Activated naive CD8-positive, alpha-beta T cell treated with anti-CD3 and anti-CD28 coated beads for 36 hours (primary cell): ENCODE measurements at regions not wholly inside any gene's neighbourhood (a gene's known extent, or its start where the extent isn't known, plus 50 kb on each side); places are given as distances from the start of the nearest gene placed in this dataset.

ENCODE experiments used
- DNase-seq: peaks from one replicate; pipeline ENCODE4 v3.0.0; 2021
- H3K27ac Mint-ChIP-seq: one replicate; pipeline ENCODE4 v1.8.0; 2022; ENCODE audit warnings: mild to moderate bottlenecking, moderate library complexity, mixed read lengths
- H3K27me3 Mint-ChIP-seq: one replicate; pipeline ENCODE4 v1.8.0; 2022; ENCODE audit warnings: mild to moderate bottlenecking, mixed read lengths
- H3K36me3 Mint-ChIP-seq: one replicate; pipeline ENCODE4 v1.8.0; 2021; ENCODE audit warnings: mild to moderate bottlenecking, mixed read lengths
- H3K4me1 Mint-ChIP-seq: one replicate; pipeline ENCODE4 v1.8.0; 2021; ENCODE audit warnings: mixed read lengths
- H3K4me3 Mint-ChIP-seq: one replicate; pipeline ENCODE4 v1.8.0; 2022; ENCODE audit warnings: mild to moderate bottlenecking, moderate library complexity, mixed read lengths
- H3K9me3 Mint-ChIP-seq: one replicate; pipeline ENCODE4 v1.8.0; 2022; ENCODE audit warnings: mixed read lengths

- peaks cover 21% of the 10 kb centered on the region for H3K4me1 Mint-ChIP-seq
- no peak overlapping the region for H3K4me3 Mint-ChIP-seq
- no peaks in the 10 kb centered on the region for H3K27me3 Mint-ChIP-seq
- H3K36me3 Mint-ChIP-seq = peaks cover 8% of the 10 kb centered on the region
- no peak for DNase-seq
- H3K27ac Mint-ChIP-seq = no peak overlapping the region
- H3K9me3 Mint-ChIP-seq = peaks cover 14% of the 10 kb centered on the region
These were observed 71.4 kb upstream of the PARP11 start for GRCh38 chr12:3944620-3945019.

- Mint-ChIP-seq H3K4me1 (peaks cover 15% of the 10 kb centered on the region), H3K27ac (no peak overlapping the region), H3K36me3 (no peaks in the 10 kb centered on the region), H3K4me3 (no peak overlapping the region), H3K9me3 (no peaks in the 10 kb centered on the region), H3K27me3 (no peaks in the 10 kb centered on the region)
- no peak for DNase-seq
These were observed 64.9 kb upstream of the PARP11 start for GRCh38 chr12:3938042-3938544.

DNA sequence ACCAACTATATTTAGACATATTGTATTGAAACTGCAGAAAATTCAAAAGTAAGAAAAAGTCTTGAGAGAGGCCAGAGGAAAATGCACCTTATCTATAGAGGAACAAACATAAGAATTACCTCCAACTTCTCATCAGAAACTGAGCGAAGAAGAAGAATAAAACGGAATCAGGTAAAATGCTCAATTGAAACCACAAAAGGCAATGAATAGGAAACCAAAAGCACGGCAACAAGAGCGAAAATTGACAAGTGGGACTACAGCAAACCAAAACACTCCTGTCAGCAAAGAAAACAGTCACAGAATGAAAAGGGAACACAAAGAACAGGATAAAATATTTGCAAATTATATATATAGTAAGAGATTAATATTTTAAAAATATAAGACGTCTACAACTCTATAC lies 61.9 kb upstream of the PARP11 start:
- Mint-ChIP-seq H3K4me3 (peak overlapping the region; percentile 59), H3K4me1 (peaks cover 25% of the 10 kb centered on the region), H3K9me3 (no peaks in the 10 kb centered on the region), H3K27ac (peak overlapping the region; percentile 3), H3K27me3 (no peaks in the 10 kb centered on the region), H3K36me3 (no peaks in the 10 kb centered on the region)
- DNase-seq = no peak

- H3K36me3 Mint-ChIP-seq = no peaks in the 10 kb centered on the region
- peak overlapping the region; percentile 9 for H3K27ac Mint-ChIP-seq
- H3K9me3 Mint-ChIP-seq = no peaks in the 10 kb centered on the region
- no peaks in the 10 kb centered on the region for H3K27me3 Mint-ChIP-seq
- peak overlapping the region; percentile 2 for H3K4me3 Mint-ChIP-seq
- no peak for DNase-seq
- peaks cover 33% of the 10 kb centered on the region for H3K4me1 Mint-ChIP-seq
These were observed 60.6 kb upstream of the PARP11 start for GRCh38 chr12:3933819-3934192.

DNA sequence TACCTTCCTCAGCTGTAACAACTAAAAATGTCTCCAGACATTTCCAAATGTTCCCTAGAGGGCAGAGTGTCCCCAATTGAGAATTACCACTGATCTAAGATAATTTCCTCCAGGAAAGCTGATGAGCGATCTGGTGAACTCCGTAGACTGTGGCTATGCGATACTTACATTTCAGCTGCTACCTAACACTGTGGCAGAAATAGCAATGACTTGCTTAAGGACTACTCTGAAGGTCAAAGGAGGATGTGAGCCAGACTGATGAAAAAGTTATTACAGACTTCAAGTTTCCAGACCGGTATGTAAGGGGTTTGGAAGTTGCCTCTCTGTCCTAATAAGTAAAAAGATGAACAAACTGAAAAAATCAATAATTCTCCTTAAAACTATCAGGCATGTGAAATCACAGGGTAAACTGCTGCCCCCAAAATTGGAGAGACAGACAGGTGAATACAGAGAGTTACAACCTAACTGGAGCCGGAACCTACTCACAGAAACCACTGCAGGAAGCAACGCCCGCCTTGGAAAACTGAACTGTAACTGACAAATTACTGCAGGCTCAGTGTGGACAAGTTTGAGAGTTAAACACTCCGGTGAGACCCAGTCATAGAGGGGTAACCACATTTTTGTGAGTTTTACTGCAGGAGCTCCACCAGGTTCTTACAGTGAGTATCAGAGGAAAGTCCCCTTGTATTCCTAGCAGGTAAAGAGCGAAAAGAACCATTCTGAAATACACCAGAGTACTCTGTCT lies 60.0 kb upstream of the PARP11 start:
- no peak for DNase-seq
- H3K4me3 Mint-ChIP-seq = no peak overlapping the region
- H3K27ac Mint-ChIP-seq = no peak overlapping the region

DNA sequence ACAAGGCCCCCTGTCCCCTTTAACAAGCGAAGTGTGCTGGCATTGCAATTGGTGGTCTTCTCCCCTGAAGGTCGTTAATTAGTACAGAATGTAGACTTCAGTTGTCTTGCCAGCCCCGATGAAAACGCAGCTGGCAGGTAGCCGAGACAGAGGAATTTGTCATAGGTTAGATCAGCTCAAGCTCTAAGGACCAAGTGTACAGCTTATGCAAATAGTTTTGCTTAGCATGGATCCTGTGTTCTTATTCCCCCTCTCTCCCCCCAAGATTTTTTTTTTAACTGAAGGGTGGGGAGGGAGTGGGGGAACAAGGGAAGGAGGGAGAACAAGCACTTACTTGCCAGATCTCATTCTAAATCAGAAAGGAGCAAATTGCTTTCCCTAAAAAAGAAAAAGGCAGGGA lies 58.6 kb upstream of the PARP11 start:
- H3K4me1 Mint-ChIP-seq = peaks cover 36% of the 10 kb centered on the region
- no peak overlapping the region for H3K27ac Mint-ChIP-seq
- H3K4me3 Mint-ChIP-seq = no peak overlapping the region
- H3K9me3 Mint-ChIP-seq = no peaks in the 10 kb centered on the region
- no peak for DNase-seq
- H3K27me3 Mint-ChIP-seq = no peaks in the 10 kb centered on the region
- no peaks in the 10 kb centered on the region for H3K36me3 Mint-ChIP-seq

More for the DNA sequence above, 60.0 kb upstream of the PARP11 start:
- Mint-ChIP-seq H3K4me1 (peaks cover 36% of the 10 kb centered on the region), H3K27me3 (no peaks in the 10 kb centered on the region), H3K36me3 (no peaks in the 10 kb centered on the region), H3K9me3 (no peaks in the 10 kb centered on the region)

GRCh38 chr12:3931206-3931605 lies 58.0 kb upstream of the PARP11 start:
- Mint-ChIP-seq H3K36me3 (no peaks in the 10 kb centered on the region), H3K27me3 (no peaks in the 10 kb centered on the region), H3K4me1 (peaks cover 36% of the 10 kb centered on the region), H3K27ac (no peak overlapping the region), H3K4me3 (no peak overlapping the region), H3K9me3 (no peaks in the 10 kb centered on the region)
- DNase-seq = no peak

DNA sequence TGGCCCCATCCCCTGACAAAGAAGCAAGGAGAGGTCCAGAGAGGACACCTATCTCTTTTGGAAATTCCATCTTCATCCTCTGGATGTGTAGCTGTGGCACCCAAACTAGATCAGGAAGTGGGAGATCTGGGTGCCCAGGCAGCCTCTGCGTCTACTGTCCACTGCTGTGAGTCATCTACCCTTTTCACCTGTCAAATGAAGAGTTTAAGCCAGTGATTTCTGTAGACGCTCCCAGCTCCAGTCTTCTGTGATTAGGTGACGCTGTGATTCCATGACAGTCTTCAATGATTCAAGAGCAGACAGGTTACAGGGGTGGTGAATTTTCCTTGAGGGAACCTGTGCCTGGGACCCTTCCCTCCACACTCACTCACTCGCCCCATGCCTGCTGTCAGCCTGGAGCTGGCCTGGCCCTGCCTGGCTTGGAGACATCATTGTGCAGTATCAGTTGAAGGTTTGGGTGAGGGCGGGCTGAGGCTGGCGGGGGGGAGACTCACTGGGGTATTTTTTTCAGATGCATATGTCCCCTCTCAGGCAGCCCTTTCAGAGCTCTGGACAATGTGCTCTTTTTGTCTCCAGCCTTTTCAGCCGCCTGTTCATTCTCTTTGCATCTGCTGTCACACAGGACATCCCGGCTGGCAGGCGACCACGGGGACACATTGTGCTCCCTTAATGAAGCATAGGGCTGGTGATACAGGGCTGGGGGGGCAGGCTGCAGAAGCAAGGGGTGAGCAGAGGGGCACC lies 56.8 kb upstream of the PARP11 start:
- Mint-ChIP-seq H3K9me3 (no peaks in the 10 kb centered on the region), H3K36me3 (no peaks in the 10 kb centered on the region), H3K27ac (no peak overlapping the region), H3K4me1 (peaks cover 45% of the 10 kb centered on the region), H3K27me3 (no peaks in the 10 kb centered on the region), H3K4me3 (no peak overlapping the region)
- no peak for DNase-seq

DNA sequence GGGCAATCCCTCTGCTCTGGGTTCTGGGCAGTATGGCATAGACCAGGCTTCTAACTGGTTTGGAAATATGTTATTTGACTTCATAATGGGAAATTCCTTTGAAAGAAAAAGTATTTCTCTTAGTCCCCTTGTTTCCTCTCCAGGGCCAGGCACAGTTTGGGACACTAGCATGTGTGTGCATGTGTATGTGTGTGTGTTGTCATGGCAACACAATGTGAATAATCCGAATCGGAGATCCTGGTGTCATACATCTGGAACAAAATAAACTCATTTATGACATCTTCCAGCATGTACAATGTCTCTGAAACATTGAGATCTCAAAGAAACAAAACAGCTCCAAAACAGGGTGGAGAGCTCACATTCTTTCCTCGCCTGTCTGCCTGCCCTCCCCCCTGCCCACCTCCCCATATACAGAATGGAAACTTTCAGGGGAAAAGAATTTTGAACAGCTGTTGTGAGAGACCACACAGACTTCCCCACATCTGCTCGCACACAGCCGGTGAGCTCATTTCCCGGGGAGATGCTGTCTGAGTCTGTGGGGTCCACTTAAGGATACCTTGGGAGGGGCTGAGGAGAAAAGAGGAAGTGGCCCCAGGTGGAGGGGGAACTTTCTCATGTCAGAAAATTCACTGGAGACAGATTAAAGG lies 55.5 kb upstream of the PARP11 start:
- Mint-ChIP-seq H3K4me3 (no peak overlapping the region), H3K27ac (no peak overlapping the region), H3K4me1 (peaks cover 44% of the 10 kb centered on the region), H3K27me3 (no peaks in the 10 kb centered on the region), H3K36me3 (no peaks in the 10 kb centered on the region), H3K9me3 (no peaks in the 10 kb centered on the region)
- no peak for DNase-seq

DNA sequence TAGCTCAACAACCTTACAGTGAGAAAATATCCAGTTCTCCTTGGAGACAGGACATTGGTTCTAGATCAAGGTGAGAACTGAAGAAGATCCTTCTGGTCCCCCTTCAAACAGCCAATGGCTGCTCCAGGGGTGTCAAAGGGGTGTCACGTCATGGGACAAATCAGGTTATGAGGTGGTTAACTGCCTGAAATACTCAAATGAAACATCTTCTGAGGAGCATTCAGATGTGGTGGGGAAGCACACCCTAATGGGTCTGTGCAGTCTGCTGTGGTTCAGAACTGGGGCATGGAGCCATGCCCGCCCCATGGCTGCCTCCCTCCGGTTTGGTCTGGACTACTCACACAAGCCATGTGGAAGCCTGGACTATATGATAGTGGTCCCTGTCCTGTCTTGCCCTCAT lies 52.4 kb upstream of the PARP11 start:
- DNase-seq = no peak
- Mint-ChIP-seq H3K27ac (no peak overlapping the region), H3K9me3 (no peaks in the 10 kb centered on the region), H3K27me3 (no peaks in the 10 kb centered on the region), H3K36me3 (no peaks in the 10 kb centered on the region), H3K4me3 (no peak overlapping the region), H3K4me1 (peaks cover 32% of the 10 kb centered on the region)

DNA sequence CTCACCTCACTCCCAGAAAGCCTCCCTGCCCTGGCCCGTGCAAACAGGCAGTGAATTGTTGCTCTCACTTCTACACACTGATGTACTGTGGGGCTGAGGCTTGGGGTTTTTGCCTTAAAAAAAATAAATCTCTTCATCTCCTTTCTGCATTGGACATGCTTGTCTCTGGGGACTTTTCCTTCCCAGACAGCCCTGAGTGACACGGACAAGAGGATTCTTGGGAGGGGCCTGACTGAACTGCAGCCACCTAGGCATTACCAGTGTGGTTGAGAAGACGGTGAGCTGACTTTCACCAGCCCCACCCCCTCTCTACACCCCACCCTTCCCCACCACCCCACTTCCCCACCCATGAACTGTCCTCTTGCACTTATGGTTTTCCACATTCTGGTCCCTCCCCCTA lies 51.6 kb upstream of the PARP11 start:
- Mint-ChIP-seq H3K27ac (no peak overlapping the region), H3K27me3 (no peaks in the 10 kb centered on the region), H3K4me1 (peaks cover 27% of the 10 kb centered on the region), H3K36me3 (no peaks in the 10 kb centered on the region), H3K4me3 (no peak overlapping the region), H3K9me3 (no peaks in the 10 kb centered on the region)
- no peak for DNase-seq

GRCh38 chr12:3923021-3923420 lies 49.8 kb upstream of the PARP11 start:
- Mint-ChIP-seq H3K36me3 (no peaks in the 10 kb centered on the region), H3K4me3 (no peak overlapping the region), H3K27ac (no peak overlapping the region), H3K9me3 (no peaks in the 10 kb centered on the region), H3K27me3 (no peaks in the 10 kb centered on the region), H3K4me1 (peaks cover 19% of the 10 kb centered on the region)
- no peak for DNase-seq
